ENCODE measurements at regions not wholly inside any gene's neighbourhood (a gene's known extent, or its start where the extent isn't known, plus 50 kb on each side); places are given as distances from the start of the nearest gene placed in this dataset.

- H3K4me3 ChIP-seq (replicated peaks; ENCODE audit: low read depth, low read length), result no peak overlapping the region
- DNase-seq (ENCODE audit: extremely low read depth, low read depth), result no peak
- TF ChIP-seq CTCF (IDR thresholded peaks at IDR 0.05; ENCODE audit: low read depth, low read length, missing control alignments), result no peak
Observed at GRCh38 chr15:29352402-29352801, 82.8 kb upstream of the NSMCE3 start.

- no peak for DNase-seq (ENCODE audit: extremely low read depth, low read depth)
- no peak for TF ChIP-seq CTCF (IDR thresholded peaks at IDR 0.05; ENCODE audit: low read depth, low read length, missing control alignments)
- no peak overlapping the region for H3K4me3 ChIP-seq (replicated peaks; ENCODE audit: low read depth, low read length)
Observed at GRCh38 chr15:29349196-29349595, 79.6 kb upstream of the NSMCE3 start.

- H3K4me3 ChIP-seq (replicated peaks; ENCODE audit: low read depth, low read length), result no peak overlapping the region
- DNase-seq (ENCODE audit: extremely low read depth, low read depth), result no peak
- TF ChIP-seq CTCF (IDR thresholded peaks at IDR 0.05; ENCODE audit: low read depth, low read length, missing control alignments), result no peak
Observed at GRCh38 chr15:29348336-29348914, 78.8 kb upstream of the NSMCE3 start.

- no peak for DNase-seq (ENCODE audit: extremely low read depth, low read depth)
- H3K4me3 ChIP-seq (replicated peaks; ENCODE audit: low read depth, low read length), result no peak overlapping the region
- no peak for TF ChIP-seq CTCF (IDR thresholded peaks at IDR 0.05; ENCODE audit: low read depth, low read length, missing control alignments)
Observed at GRCh38 chr15:29346998-29347397, 77.4 kb upstream of the NSMCE3 start.

GRCh38 chr15:29345549-29346525 is 76.2 kb upstream of the NSMCE3 start:
- DNase-seq (ENCODE audit: extremely low read depth, low read depth), result no peak
- H3K4me3 ChIP-seq (replicated peaks; ENCODE audit: low read depth, low read length), result no peak overlapping the region
- TF ChIP-seq CTCF (IDR thresholded peaks at IDR 0.05; ENCODE audit: low read depth, low read length, missing control alignments), result no peak

GRCh38 chr15:29344474-29344873 is 74.9 kb upstream of the NSMCE3 start:
- no peak overlapping the region for H3K4me3 ChIP-seq (replicated peaks; ENCODE audit: low read depth, low read length)
- TF ChIP-seq CTCF (IDR thresholded peaks at IDR 0.05; ENCODE audit: low read depth, low read length, missing control alignments), result no peak
- DNase-seq (ENCODE audit: extremely low read depth, low read depth), result no peak
